Activated CD4-positive, alpha-beta T cell treated with anti-CD3 and anti-CD28 coated beads, Interleukin-2, amount 10 ng/mL, durations not matched to agents 24 days and 14 days (primary cell): ENCODE measurements at regions not wholly inside any gene's neighbourhood (a gene's known extent, or its start where the extent isn't known, plus 50 kb on each side); places are given as distances from the start of the nearest gene placed in this dataset.

Experiments
- DNase-seq: peaks from one replicate; pipeline ENCODE4 v3.0.0; 2022
- H3K27ac Mint-ChIP-seq: one replicate; pipeline ENCODE4 v1.8.0; 2022; ENCODE audit warnings: mild to moderate bottlenecking, mixed read lengths
- H3K27me3 Mint-ChIP-seq: one replicate; pipeline ENCODE4 v1.8.0; 2022; ENCODE audit warnings: mixed read lengths
- H3K36me3 Mint-ChIP-seq: one replicate; pipeline ENCODE4 v1.8.0; 2022; ENCODE audit warnings: low read depth, mild to moderate bottlenecking, mixed read lengths
- H3K4me1 Mint-ChIP-seq: one replicate; pipeline ENCODE4 v1.8.0; 2021; ENCODE audit warnings: mixed read lengths
- H3K4me3 Mint-ChIP-seq: one replicate; pipeline ENCODE4 v1.8.0; 2022; ENCODE audit warnings: mild to moderate bottlenecking, moderate library complexity, mixed read lengths
- H3K9me3 Mint-ChIP-seq: one replicate; pipeline ENCODE4 v1.8.0; 2021; ENCODE audit warnings: mixed read lengths
- intact Hi-C: fragments of 100-400 bp; cut with micrococcal nuclease; formaldehyde crosslinking; loops from one replicate; pipeline ENCODE4 v1.15.1; 2023

- intact Hi-C loops = no loop called here
- peaks cover 4% of the 10 kb centered on the region for H3K9me3 Mint-ChIP-seq
- no peaks in the 10 kb centered on the region for H3K27me3 Mint-ChIP-seq
- no peak overlapping the region for H3K27ac Mint-ChIP-seq
- no peak overlapping the region for H3K4me3 Mint-ChIP-seq
- DNase-seq = no peak
- H3K4me1 Mint-ChIP-seq = no peaks in the 10 kb centered on the region
- no peaks in the 10 kb centered on the region for H3K36me3 Mint-ChIP-seq
Measured at GRCh38 chr1:81594206-81594605, 206.5 kb upstream of the ADGRL2 start.

GRCh38 chr1:81592233-81592632 lies 208.5 kb upstream of the ADGRL2 start:
- intact Hi-C loops = no loop called here

GRCh38 chr1:81590171-81590570 lies 210.6 kb upstream of the ADGRL2 start:
- no peak for DNase-seq
- Mint-ChIP-seq H3K27me3 (no peaks in the 10 kb centered on the region), H3K9me3 (peaks cover 4% of the 10 kb centered on the region), H3K4me3 (no peak overlapping the region), H3K27ac (no peak overlapping the region), H3K36me3 (no peaks in the 10 kb centered on the region), H3K4me1 (no peaks in the 10 kb centered on the region)
- intact Hi-C loops = no loop called here

More at GRCh38 chr1:81592233-81592632, 208.5 kb upstream of the ADGRL2 start:
- no peak for DNase-seq
- Mint-ChIP-seq H3K27me3 (no peaks in the 10 kb centered on the region), H3K9me3 (peaks cover 4% of the 10 kb centered on the region), H3K4me3 (no peak overlapping the region), H3K36me3 (no peaks in the 10 kb centered on the region), H3K4me1 (no peaks in the 10 kb centered on the region), H3K27ac (no peak overlapping the region)

- Mint-ChIP-seq H3K4me3 (no peak overlapping the region), H3K9me3 (peaks cover 4% of the 10 kb centered on the region), H3K4me1 (no peaks in the 10 kb centered on the region), H3K27me3 (no peaks in the 10 kb centered on the region), H3K36me3 (no peaks in the 10 kb centered on the region), H3K27ac (no peak overlapping the region)
- intact Hi-C loops = no loop called here
- DNase-seq = no peak
Measured at GRCh38 chr1:81588149-81588548, 212.6 kb upstream of the ADGRL2 start.

GRCh38 chr1:81587426-81587825 lies 213.3 kb upstream of the ADGRL2 start:
- DNase-seq = no peak
- intact Hi-C loops = no loop called here
- Mint-ChIP-seq H3K4me1 (peaks cover 2% of the 10 kb centered on the region), H3K27ac (no peak overlapping the region), H3K9me3 (peaks cover 3% of the 10 kb centered on the region), H3K27me3 (no peaks in the 10 kb centered on the region), H3K36me3 (no peaks in the 10 kb centered on the region), H3K4me3 (no peak overlapping the region)

GRCh38 chr1:81585371-81585770 lies 215.4 kb upstream of the ADGRL2 start:
- Mint-ChIP-seq H3K4me3 (no peak overlapping the region), H3K4me1 (peaks cover 2% of the 10 kb centered on the region), H3K27me3 (no peaks in the 10 kb centered on the region), H3K27ac (no peak overlapping the region), H3K36me3 (no peaks in the 10 kb centered on the region), H3K9me3 (no peaks in the 10 kb centered on the region)
- intact Hi-C loops = no loop called here
- DNase-seq = no peak

- peaks cover 2% of the 10 kb centered on the region for H3K27me3 Mint-ChIP-seq
- H3K4me1 Mint-ChIP-seq = peaks cover 2% of the 10 kb centered on the region
- intact Hi-C loops = no loop called here
- H3K9me3 Mint-ChIP-seq = no peaks in the 10 kb centered on the region
- DNase-seq = no peak
- H3K27ac Mint-ChIP-seq = no peak overlapping the region
- no peaks in the 10 kb centered on the region for H3K36me3 Mint-ChIP-seq
- no peak overlapping the region for H3K4me3 Mint-ChIP-seq
Measured at GRCh38 chr1:81584398-81584797, 216.3 kb upstream of the ADGRL2 start.

- Mint-ChIP-seq H3K4me1 (peaks cover 2% of the 10 kb centered on the region), H3K9me3 (no peaks in the 10 kb centered on the region), H3K4me3 (no peak overlapping the region), H3K27me3 (peaks cover 2% of the 10 kb centered on the region), H3K36me3 (no peaks in the 10 kb centered on the region), H3K27ac (no peak overlapping the region)
- intact Hi-C loops = no loop called here
- DNase-seq = no peak
Measured at GRCh38 chr1:81583878-81584277, 216.9 kb upstream of the ADGRL2 start.

GRCh38 chr1:81582467-81582986 lies 218.2 kb upstream of the ADGRL2 start:
- intact Hi-C loops = no loop called here
- DNase-seq = no peak

GRCh38 chr1:81578867-81579266 lies 221.9 kb upstream of the ADGRL2 start:
- no peak overlapping the region for H3K4me3 Mint-ChIP-seq
- no peaks in the 10 kb centered on the region for H3K9me3 Mint-ChIP-seq
- intact Hi-C loops = no loop called here
- no peaks in the 10 kb centered on the region for H3K36me3 Mint-ChIP-seq
- H3K27ac Mint-ChIP-seq = no peak overlapping the region
- DNase-seq = no peak
- H3K27me3 Mint-ChIP-seq = peaks cover 2% of the 10 kb centered on the region
- H3K4me1 Mint-ChIP-seq = peaks cover 2% of the 10 kb centered on the region

More at GRCh38 chr1:81582467-81582986, 218.2 kb upstream of the ADGRL2 start:
- H3K4me3 Mint-ChIP-seq = no peak overlapping the region
- peaks cover 2% of the 10 kb centered on the region for H3K27me3 Mint-ChIP-seq
- no peak overlapping the region for H3K27ac Mint-ChIP-seq
- no peaks in the 10 kb centered on the region for H3K36me3 Mint-ChIP-seq
- H3K9me3 Mint-ChIP-seq = no peaks in the 10 kb centered on the region
- peaks cover 2% of the 10 kb centered on the region for H3K4me1 Mint-ChIP-seq

- H3K4me3 Mint-ChIP-seq = no peak overlapping the region
Measured at GRCh38 chr1:81577004-81577697, 223.6 kb upstream of the ADGRL2 start.

GRCh38 chr1:81574408-81574807 lies 226.3 kb upstream of the ADGRL2 start:
- Mint-ChIP-seq H3K36me3 (no peaks in the 10 kb centered on the region), H3K4me3 (no peak overlapping the region), H3K27me3 (no peaks in the 10 kb centered on the region), H3K4me1 (no peaks in the 10 kb centered on the region), H3K9me3 (no peaks in the 10 kb centered on the region), H3K27ac (no peak overlapping the region)
- intact Hi-C loops = no loop called here
- DNase-seq = no peak

More at GRCh38 chr1:81577004-81577697, 223.6 kb upstream of the ADGRL2 start:
- Mint-ChIP-seq H3K4me1 (no peaks in the 10 kb centered on the region), H3K27ac (no peak overlapping the region), H3K36me3 (no peaks in the 10 kb centered on the region), H3K27me3 (peaks cover 2% of the 10 kb centered on the region), H3K9me3 (no peaks in the 10 kb centered on the region)
- no peak for DNase-seq
- intact Hi-C loops = no loop called here

- no peaks in the 10 kb centered on the region for H3K4me1 Mint-ChIP-seq
- no peaks in the 10 kb centered on the region for H3K9me3 Mint-ChIP-seq
- no peaks in the 10 kb centered on the region for H3K36me3 Mint-ChIP-seq
- H3K27me3 Mint-ChIP-seq = no peaks in the 10 kb centered on the region
- H3K4me3 Mint-ChIP-seq = no peak overlapping the region
- intact Hi-C loops = no loop called here
- DNase-seq = no peak
- no peak overlapping the region for H3K27ac Mint-ChIP-seq
Measured at GRCh38 chr1:81573458-81573857, 227.3 kb upstream of the ADGRL2 start.

GRCh38 chr1:81571946-81572345 lies 228.8 kb upstream of the ADGRL2 start:
- Mint-ChIP-seq H3K9me3 (no peaks in the 10 kb centered on the region), H3K4me3 (no peak overlapping the region), H3K27me3 (no peaks in the 10 kb centered on the region), H3K4me1 (no peaks in the 10 kb centered on the region), H3K36me3 (no peaks in the 10 kb centered on the region), H3K27ac (no peak overlapping the region)
- intact Hi-C loops = no loop called here
- no peak for DNase-seq

- Mint-ChIP-seq H3K4me3 (no peak overlapping the region), H3K4me1 (no peaks in the 10 kb centered on the region), H3K36me3 (no peaks in the 10 kb centered on the region), H3K9me3 (no peaks in the 10 kb centered on the region), H3K27me3 (no peaks in the 10 kb centered on the region), H3K27ac (no peak overlapping the region)
- no peak for DNase-seq
- intact Hi-C loops = no loop called here
Measured at GRCh38 chr1:81569761-81570160, 231.0 kb upstream of the ADGRL2 start.
